Ovary (tissue), 7 donors: ENCODE measurements at regions not wholly inside any gene's neighbourhood (a gene's known extent, or its start where the extent isn't known, plus 50 kb on each side); places are given as distances from the start of the nearest gene placed in this dataset.

Source experiments
- DNase-seq, 5 donors: peaks; one replicate each; pipeline ENCODE4 v3.0.0-alpha.2; 2019 to 2020
- H3K27ac ChIP-seq, 2 donors: fragments of 200-600 bp; one replicate each; pipeline versions ENCODE4 v1.5.1 to v1.8.0; 2019 to 2022
- H3K27me3 ChIP-seq: fragments of 200-600 bp; one replicate; pipeline ENCODE4 v1.8.0; 2022
- H3K36me3 ChIP-seq: fragments of 200-600 bp; sonication (generic); one replicate; pipeline ENCODE4 v1.5.1; 2019
- H3K4me1 ChIP-seq: one replicate; pipeline ENCODE4 v1.8.1; 2013; ENCODE audit warnings: mild to moderate bottlenecking, moderate library complexity; ENCODE audit not compliant: insufficient read depth
- H3K4me3 ChIP-seq: fragments of 200-600 bp; sonication (generic); one replicate; pipeline ENCODE4 v1.5.1; 2017
- H3K9me3 ChIP-seq, 2 donors: fragments of 200-600 bp in 1 of 2; sonication (generic) in 1 of 2; one replicate each; pipeline versions ENCODE4 v1.5.1 to v1.8.1; 2013 to 2019; ENCODE audit warnings: mild to moderate bottlenecking in 1 of 2, moderate library complexity in 1 of 2
- CTCF ChIP-seq, 3 donors: fragments of 450-650 bp in 2 of 3; fragments of 200-600 bp in 1 of 3; IDR thresholded peaks; one replicate each; pipeline versions ENCODE4 v1.5.1 to v1.8.0; 2016 to 2022; ENCODE audit warnings: antibody characterized with exemption in 3 of 3, mild to moderate bottlenecking in 1 of 3
- EP300 ChIP-seq: sonication (generic); formaldehyde crosslinking; IDR thresholded peaks from one replicate; pipeline ENCODE4 v1.6.1; 2017; ENCODE audit warnings: antibody characterized with exemption
- POLR2A ChIP-seq: fragments of 450-650 bp; IDR thresholded peaks from one replicate; pipeline ENCODE4 v1.6.1; 2017; ENCODE audit warnings: antibody characterized with exemption, mild to moderate bottlenecking, moderate library complexity
- WGBS, 3 donors: extraction: QIAGEN DNeasy Blood & Tissue Kit in 1 of 3; methylation state at CpG; one replicate each; pipeline versions ENCODE4 v1.1.5 to v1.1.7; 2013 to 2017; 5-methylcytosine and 5-hydroxymethylcytosine counted together
- intact Hi-C, 4 donors: fragments of 100-400 bp; cut with DNase I; formaldehyde crosslinking; loops; one replicate each; pipeline versions ENCODE4 v1.11.0 to v1.15.1; 2022 to 2023
- donor health status: DM: no; HTN: no; CAD: no; lungs with moderate emphysema.
- donor health status: DM: no; HTN: no; CAD: no.
- donor health status: Bipolar disorder and iron deficiency.
- donor health status: DM: no; HTN: no; CAD: no.
- donor health status: DM: yes; HTN: yes; CAD: no.

- WGBS, 3 donors = 75 to 89% (median 89%) methylated on average over 4 of the region's 4 CpGs
Measured at GRCh38 chr6:164321297-164321696, 906.8 kb downstream of the QKI start.

GRCh38 chr6:164315376-164315775, 900.9 kb downstream of the QKI start:
- no peak for DNase-seq
- TF ChIP-seq CTCF (IDR thresholded peaks at IDR 0.05) (no peak), EP300 (no peak), POLR2A (no peak)
- intact Hi-C loops = no loop called here
- H3K9me3 ChIP-seq = no peaks in the 10 kb centered on the region
- H3K4me1 ChIP-seq = no peaks in the 10 kb centered on the region
- no peaks in the 10 kb centered on the region for H3K27me3 ChIP-seq
- no peak overlapping the region for H3K4me3 ChIP-seq
- WGBS, 3 donors = 83 to 89% (median 87%) methylated on average over 2 of the region's 2 CpGs
- no peak overlapping the region for H3K27ac ChIP-seq
- no peaks in the 10 kb centered on the region for H3K36me3 ChIP-seq

More at GRCh38 chr6:164321297-164321696, 906.8 kb downstream of the QKI start:
- DNase-seq = no peak
- Histone ChIP-seq H3K36me3 (no peaks in the 10 kb centered on the region), H3K9me3 (no peaks in the 10 kb centered on the region), H3K4me3 (no peak overlapping the region), H3K27ac (no peak overlapping the region), H3K27me3 (no peaks in the 10 kb centered on the region), H3K4me1 (no peaks in the 10 kb centered on the region)
- TF ChIP-seq CTCF (IDR thresholded peaks at IDR 0.05) = no peak
- TF ChIP-seq EP300 = no peak
- no peak for TF ChIP-seq POLR2A
- intact Hi-C loops = no loop called here

- Histone ChIP-seq H3K27me3 (no peaks in the 10 kb centered on the region), H3K27ac (no peak overlapping the region), H3K4me1 (no peaks in the 10 kb centered on the region), H3K4me3 (no peak overlapping the region), H3K9me3 (no peaks in the 10 kb centered on the region), H3K36me3 (no peaks in the 10 kb centered on the region)
- no peak for DNase-seq
- intact Hi-C loops = no loop called here
- TF ChIP-seq POLR2A = no peak
- TF ChIP-seq EP300 = no peak
- no peak for TF ChIP-seq CTCF (IDR thresholded peaks at IDR 0.05)
Measured at GRCh38 chr6:164308339-164308738, 893.8 kb downstream of the QKI start.

GRCh38 chr6:164303102-164303964, 888.8 kb downstream of the QKI start:
- TF ChIP-seq CTCF (IDR thresholded peaks at IDR 0.05) = no peak
- no peak for TF ChIP-seq EP300
- intact Hi-C loops = no loop called here
- peak in 1 of 5 donors; percentile 20 for DNase-seq
- Histone ChIP-seq H3K27ac (no peak overlapping the region), H3K4me1 (no peaks in the 10 kb centered on the region), H3K4me3 (no peak overlapping the region), H3K36me3 (no peaks in the 10 kb centered on the region), H3K27me3 (no peaks in the 10 kb centered on the region), H3K9me3 (no peaks in the 10 kb centered on the region)
- 12 to 21% (median 17%) methylated on average over 5 of the region's 5 CpGs for WGBS, 3 donors
